ENCODE measurements at regions not wholly inside any gene's neighbourhood (a gene's known extent, or its start where the extent isn't known, plus 50 kb on each side); places are given as distances from the start of the nearest gene placed in this dataset.

DNA sequence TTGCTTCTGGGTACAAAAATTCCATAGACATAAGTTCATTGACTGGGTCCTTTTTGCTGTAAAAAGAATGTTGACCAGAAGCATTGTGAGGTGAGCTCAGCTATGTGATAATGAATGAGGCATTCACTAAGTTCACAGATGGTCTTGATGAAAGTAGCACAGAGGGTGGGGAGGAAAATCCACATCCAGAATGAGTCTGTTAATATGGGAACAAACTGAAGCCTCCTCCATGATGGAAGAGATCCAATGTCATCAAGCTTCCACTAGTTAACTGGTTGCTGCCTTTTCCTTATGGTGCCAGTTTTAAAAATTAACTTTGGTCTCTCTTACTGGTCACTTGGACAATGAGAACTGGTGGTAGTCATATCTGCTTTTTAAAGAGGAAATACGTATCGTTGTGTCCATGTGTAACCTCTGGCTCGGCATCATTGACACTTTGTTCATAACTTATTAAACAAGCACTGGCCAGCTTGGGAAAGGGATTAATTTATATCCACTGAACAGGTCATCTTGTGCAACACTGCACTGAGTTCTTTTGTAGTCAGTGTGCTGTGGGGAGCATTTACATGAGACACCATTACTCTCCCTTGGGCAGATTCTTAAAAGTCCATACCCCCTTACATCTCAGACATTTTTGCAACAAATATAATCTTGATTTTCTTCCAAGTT, 88.6 kb downstream of the ADAMTS1 start:
- DNase-seq (ENCODE audit: low read depth) = peak; percentile 73
- no peak overlapping the region for H3K4me3 ChIP-seq (ENCODE audit: low read depth, low read length)
- TF ChIP-seq, protein P1, sequence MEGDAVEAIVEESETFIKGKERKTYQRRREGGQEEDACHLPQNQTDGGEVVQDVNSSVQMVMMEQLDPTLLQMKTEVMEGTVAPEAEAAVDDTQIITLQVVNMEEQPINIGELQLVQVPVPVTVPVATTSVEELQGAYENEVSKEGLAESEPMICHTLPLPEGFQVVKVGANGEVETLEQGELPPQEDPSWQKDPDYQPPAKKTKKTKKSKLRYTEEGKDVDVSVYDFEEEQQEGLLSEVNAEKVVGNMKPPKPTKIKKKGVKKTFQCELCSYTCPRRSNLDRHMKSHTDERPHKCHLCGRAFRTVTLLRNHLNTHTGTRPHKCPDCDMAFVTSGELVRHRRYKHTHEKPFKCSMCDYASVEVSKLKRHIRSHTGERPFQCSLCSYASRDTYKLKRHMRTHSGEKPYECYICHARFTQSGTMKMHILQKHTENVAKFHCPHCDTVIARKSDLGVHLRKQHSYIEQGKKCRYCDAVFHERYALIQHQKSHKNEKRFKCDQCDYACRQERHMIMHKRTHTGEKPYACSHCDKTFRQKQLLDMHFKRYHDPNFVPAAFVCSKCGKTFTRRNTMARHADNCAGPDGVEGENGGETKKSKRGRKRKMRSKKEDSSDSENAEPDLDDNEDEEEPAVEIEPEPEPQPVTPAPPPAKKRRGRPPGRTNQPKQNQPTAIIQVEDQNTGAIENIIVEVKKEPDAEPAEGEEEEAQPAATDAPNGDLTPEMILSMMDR (conservative IDR thresholded peaks at IDR 0.05; ENCODE audit: low read depth, low read length) = no peak

DNA sequence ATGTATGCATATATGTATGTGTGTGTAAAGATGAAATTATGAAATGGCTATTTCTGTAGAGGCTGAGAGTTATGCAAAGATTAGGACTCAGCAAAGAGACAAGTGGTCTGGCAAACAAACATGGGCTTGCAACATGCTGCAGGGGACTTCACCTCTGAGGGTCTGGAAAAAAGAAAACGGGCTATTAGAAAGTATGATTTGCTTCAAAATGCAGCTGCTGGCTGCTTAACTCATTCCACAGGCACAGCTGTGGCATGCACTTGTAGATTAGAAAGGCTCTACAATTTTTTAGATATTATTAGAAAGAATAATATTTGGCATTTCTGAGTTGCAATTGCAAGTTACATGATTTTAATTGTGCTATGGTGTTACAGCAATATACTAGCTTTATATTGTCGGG, 90.4 kb downstream of the ADAMTS1 start:
- DNase-seq (ENCODE audit: low read depth) = no peak
- H3K4me3 ChIP-seq (ENCODE audit: low read depth, low read length) = no peak overlapping the region
- TF ChIP-seq, protein P1 (conservative IDR thresholded peaks at IDR 0.05; ENCODE audit: low read depth, low read length) = no peak

DNA sequence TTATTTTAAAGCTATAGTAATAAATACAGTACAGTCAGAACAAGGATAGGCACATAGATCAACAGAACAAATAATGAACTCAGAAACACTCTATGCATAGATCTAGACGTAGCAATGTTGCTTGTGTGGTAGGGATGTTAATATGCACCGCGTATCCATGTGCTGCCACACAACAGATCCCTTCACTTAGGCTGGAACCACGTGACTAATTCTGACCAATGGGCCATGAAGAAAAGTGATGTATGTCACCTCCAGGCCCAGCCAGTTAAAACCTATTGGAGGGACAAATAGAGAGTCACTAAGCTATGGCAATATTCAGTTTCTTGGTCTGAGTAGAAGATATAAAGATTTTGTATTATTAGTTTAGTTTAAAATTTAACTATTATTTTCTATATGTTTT, 91.4 kb downstream of the ADAMTS1 start:
- TF ChIP-seq, protein P1 (conservative IDR thresholded peaks at IDR 0.05; ENCODE audit: low read depth, low read length) = no peak
- DNase-seq (ENCODE audit: low read depth) = no peak
- no peak overlapping the region for H3K4me3 ChIP-seq (ENCODE audit: low read depth, low read length)

DNA sequence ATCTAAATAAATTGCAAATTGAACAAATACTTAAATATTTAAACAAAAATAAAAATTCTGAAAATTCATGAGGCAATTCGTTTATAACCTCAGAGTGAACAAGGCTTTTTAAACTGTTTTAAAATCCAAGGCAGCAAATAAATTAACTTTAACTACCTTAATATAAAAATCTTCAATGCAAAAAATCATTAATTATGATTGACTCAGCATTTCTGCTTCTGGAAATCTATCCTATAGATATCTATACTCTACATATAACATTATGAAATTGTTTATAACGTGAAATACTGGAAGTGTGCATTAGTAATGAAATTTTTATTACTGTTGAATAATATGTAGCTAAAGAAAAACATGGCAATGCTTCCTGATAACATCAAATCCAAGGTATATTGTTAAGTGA, 92.4 kb downstream of the ADAMTS1 start:
- TF ChIP-seq, protein P1 (conservative IDR thresholded peaks at IDR 0.05; ENCODE audit: low read depth, low read length) = no peak
- no peak for DNase-seq (ENCODE audit: low read depth)

DNA sequence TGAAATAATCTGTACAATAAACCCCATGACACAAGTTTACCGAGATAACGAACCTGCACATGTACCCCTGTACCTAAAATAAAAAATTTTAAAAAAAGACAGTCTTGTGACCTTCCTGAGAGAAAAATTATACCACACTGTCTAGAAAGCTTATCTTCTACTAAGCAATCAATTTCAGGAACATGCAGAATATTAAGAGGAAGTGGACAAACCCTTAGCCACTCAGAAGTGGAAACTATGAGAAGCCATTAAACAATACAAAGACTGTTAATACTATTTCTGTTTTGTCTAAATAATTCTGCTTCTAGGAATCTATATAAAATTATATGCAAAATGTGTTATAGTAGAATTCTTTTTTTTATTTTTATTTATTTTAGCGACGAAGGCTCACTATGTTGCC, 93.9 kb downstream of the ADAMTS1 start:
- no peak overlapping the region for H3K4me3 ChIP-seq (ENCODE audit: low read depth, low read length)
- TF ChIP-seq, protein P1 (conservative IDR thresholded peaks at IDR 0.05; ENCODE audit: low read depth, low read length) = no peak
- DNase-seq (ENCODE audit: low read depth) = no peak

More for the DNA sequence above, 92.4 kb downstream of the ADAMTS1 start:
- H3K4me3 ChIP-seq (ENCODE audit: low read depth, low read length) = no peak overlapping the region

DNA sequence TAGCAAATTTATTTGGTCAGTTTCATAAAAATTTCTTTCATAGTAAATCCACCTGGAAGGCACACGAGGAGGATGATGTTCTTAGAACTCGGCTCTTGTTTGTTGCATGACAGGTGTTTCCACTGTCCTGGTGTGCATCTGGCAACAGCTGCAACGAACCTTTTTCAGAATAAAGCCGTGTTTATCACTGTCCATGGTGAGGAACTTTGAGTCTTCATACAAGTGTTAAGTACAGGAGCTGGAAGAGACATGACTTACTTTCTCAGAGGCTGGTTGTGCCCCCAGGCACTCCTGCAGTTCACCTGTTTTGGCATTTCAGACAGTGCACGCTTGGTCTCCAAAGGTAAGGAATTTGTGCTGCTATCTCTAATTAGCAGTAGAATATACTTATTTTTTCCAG, 97.1 kb downstream of the ADAMTS1 start:
- no peak overlapping the region for H3K4me3 ChIP-seq (ENCODE audit: low read depth, low read length)
- TF ChIP-seq, protein P1 (conservative IDR thresholded peaks at IDR 0.05; ENCODE audit: low read depth, low read length) = no peak
- no peak for DNase-seq (ENCODE audit: low read depth)

DNA sequence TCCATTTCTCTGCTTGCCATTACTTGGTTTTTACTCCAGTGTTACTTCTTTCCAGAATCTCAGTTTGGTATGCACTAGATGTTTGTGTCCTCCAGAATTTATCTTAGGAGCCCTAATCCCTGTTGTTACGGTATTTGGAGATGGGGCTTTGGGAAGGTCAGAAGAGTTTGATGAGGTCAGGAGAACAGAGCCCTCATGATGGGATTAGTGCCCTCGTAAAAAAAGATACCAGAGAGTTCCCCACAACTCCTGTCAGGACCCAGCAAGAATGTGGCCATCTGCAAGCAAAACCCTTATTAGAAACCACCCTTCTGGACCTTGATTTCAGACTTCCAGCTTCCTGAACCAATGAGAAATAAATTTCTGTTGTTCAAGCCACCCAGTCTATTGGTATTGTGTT, 98.0 kb downstream of the ADAMTS1 start:
- H3K4me3 ChIP-seq (ENCODE audit: low read depth, low read length) = no peak overlapping the region
- TF ChIP-seq, protein P1 (conservative IDR thresholded peaks at IDR 0.05; ENCODE audit: low read depth, low read length) = no peak
- DNase-seq (ENCODE audit: low read depth) = no peak

All from choroid plexus epithelial cell (primary cell).